ENCODE measurements at regions not wholly inside any gene's neighbourhood (a gene's known extent, or its start where the extent isn't known, plus 50 kb on each side); places are given as distances from the start of the nearest gene placed in this dataset.
"Not testable (repeated sequence)": the region's sequence is repeated elsewhere in the genome, so short reads cannot be mapped to it uniquely, and the experiment has no call there.

DNA sequence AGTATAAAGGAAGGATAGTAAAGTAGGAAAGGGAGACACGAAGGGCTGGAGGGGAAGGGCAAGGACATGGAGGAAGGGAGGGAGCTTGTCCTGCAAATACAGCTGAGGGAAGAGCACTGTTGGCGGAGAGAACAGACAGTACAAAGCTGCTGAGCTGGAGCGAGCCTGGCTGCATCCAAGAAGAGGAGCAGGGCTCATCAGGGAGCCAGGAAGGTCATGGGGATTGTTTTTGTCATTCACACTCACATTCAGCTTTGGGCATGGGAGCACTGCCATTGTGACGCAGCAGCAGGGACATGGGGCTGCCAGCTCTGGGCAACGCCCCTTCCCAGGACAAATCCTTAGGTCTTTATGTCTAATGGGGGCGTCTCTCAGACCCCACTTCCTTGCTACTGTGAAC lies 125.1 kb downstream of the COPS8 start:
- no peak for DNase-seq (ENCODE audit: low read depth, low spot score)

DNA sequence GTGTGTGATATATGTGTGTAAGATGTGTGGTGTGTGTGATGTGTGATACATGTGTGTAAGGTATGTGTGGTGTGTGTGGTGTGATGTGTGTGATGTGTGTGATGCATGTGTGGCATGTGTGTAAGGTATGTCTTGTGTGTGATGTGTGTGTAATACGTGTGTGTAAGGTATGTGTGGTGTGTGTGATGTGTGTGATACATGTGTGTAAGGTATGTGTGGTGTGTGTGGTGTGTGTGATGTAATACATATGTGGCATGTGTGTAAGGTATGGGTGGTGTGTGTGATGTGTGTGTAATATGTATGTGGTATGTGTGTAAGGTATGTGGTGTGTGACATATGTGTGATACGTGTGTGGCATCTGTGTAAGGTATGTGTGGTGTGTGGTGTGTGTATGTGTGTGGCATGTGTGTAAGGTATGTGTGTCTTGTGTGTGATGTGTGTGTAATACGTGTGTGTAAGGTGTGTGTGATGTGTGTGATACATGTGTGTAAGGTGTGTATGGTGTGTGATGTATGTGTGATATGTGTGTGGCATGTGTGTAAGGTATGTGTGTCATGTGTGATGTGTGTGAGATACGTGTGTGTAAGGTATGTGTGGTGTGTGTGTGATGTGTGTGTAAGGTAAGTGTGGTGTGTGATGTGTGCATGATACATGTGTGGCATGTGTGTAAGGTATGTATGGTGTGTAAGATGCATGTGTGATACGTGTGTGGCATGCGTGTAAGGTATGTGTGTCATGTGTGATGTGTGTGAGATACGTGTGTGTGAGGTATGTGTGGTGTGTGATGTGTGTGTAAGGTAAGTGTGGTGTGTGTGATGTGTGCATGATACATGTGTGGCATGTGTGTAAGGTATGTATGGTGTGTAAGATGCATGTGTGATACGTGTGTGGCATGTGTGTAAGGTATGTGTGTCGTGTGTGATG lies 126.9 kb downstream of the COPS8 start:
- not testable (repeated sequence) for H3K4me3 ChIP-seq (ENCODE audit: low read length); DNase-seq (ENCODE audit: low read depth, low spot score)

More for the DNA sequence above, 125.1 kb downstream of the COPS8 start:
- H3K4me3 ChIP-seq (ENCODE audit: low read length) = no peak overlapping the region

DNA sequence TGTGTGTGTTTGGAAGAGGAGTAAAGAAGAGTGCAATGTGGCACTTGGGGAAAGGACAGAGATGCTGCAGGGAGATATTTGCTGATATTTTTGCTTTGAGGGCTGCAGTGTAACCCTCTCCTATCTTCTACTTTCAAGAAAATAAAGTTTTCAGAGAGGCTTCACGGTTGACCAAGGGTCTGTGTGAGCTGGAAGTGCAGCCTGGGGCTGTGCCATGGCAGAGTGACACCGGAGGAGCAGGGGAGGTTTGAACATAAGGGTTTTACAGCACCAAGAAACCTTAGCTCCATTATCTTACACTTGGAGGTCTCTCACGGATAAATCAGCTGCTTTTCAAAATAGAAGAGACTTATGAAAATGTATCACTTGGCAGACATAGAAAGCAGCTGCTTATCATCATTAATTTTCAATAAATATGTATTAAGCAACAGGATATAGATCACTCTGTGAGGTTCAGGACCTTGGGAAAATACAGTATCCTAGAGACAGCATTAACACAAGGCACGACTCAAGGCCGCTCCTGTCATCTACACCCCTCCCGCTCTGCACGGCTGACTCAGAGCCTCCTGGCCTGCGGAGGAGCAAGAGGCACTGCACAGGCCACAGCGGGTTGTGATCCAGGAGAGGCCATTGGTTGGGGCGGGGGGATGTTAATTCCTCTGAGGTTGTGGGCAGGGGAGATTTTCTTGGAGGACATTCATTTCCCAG lies 127.8 kb downstream of the COPS8 start:
- H3K4me3 ChIP-seq (ENCODE audit: low read length) = no peak overlapping the region
- DNase-seq (ENCODE audit: low read depth, low spot score) = no peak

DNA sequence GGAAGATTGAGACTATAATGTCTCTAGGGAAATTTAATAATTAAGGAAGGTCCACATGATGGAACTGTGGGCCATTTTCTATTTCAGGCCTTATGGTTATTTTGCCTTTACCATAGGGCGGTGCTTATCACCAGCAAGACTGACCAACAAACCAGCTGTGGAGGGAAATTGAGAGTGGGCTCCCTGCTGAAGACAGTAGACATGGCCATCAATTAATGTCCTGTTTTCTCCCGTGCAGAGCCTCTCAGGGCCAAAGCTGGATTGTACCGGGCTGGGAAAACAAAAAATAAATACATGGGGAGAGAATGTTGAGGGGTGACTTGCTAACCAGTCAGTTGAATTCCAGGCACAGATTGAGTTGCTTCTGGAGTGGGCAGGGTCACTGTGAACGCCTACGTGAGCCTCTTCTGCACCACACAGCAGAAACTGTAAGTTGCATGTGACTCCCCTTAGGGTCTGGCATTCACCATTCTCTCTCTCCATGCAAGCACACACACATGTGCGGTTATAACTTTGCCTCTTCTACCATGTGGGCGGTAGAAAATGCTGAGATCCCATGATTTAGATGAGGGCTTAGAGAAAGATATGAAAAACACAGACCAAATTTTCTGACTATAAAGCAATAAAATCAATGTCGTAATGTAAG lies 128.5 kb downstream of the COPS8 start:
- DNase-seq (ENCODE audit: low read depth, low spot score) = no peak
- no peak overlapping the region for H3K4me3 ChIP-seq (ENCODE audit: low read length)

DNA sequence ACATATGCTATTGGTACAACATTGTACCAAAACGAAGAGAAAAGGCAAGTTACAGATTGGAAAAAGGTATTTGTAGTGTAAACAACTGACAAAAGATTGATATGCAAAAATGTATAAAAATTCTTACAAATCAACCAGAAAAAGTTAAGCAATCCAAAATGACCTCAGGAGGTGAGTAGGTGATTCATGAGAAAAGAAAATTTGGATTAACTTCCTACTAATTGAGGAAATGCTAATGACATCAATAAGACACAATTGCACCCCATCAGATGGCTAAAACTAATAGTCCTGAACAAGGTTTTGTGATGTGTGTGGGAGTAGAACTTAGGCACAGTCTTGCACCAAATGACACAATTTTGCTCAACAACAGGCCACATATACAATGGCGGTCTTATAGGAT lies 129.3 kb downstream of the COPS8 start:
- DNase-seq (ENCODE audit: low read depth, low spot score) = no peak
- H3K4me3 ChIP-seq (ENCODE audit: low read length) = no peak overlapping the region

GRCh38 chr2:237217995-237218616 lies 132.4 kb downstream of the COPS8 start:
- no peak overlapping the region for H3K4me3 ChIP-seq (ENCODE audit: low read length)
- no peak for DNase-seq (ENCODE audit: low read depth, low spot score)

DNA sequence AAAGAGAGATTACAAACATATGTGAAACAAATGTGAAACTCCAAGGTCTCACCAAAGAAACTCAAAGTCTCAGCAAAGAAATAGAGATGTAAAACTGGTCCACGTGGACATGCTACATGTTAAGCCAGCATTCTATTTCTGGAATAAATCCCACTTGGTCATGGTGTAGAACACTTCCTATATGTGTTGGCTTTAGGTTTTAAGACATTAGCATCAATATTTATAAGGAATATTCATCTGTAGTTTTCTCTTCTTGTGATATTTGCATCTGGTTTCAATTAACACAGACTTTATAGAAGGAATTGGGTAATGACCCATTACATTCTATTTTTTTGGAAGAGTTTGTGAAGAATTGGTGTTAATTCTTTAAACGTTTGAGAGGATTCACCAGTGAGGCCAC lies 133.1 kb downstream of the COPS8 start:
- no peak overlapping the region for H3K4me3 ChIP-seq (ENCODE audit: low read length)
- DNase-seq (ENCODE audit: low read depth, low spot score) = no peak

DNA sequence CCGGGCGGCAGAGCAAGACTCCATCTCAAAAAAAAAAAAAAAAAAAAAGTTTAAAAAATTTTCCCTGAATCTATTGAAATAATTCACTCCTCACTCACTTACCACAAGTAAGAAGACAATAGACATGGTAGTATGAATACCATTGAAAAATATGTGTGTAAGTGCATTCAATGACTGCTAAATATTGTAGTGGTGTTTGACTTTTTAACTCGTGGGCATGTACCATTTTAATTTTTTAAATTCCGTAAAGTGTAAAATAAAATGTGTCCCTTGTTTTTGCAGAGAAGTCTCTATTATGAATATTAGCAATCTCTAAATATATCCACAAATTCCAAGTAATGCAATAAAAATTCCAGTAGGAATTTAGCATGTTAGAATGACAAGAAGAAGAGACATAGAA lies 134.1 kb downstream of the COPS8 start:
- no peak overlapping the region for H3K4me3 ChIP-seq (ENCODE audit: low read length)
- no peak for DNase-seq (ENCODE audit: low read depth, low spot score)

GRCh38 chr2:237221443-237221842 lies 135.8 kb downstream of the COPS8 start:
- no peak for DNase-seq (ENCODE audit: low read depth, low spot score)
- no peak overlapping the region for H3K4me3 ChIP-seq (ENCODE audit: low read length)

GRCh38 chr2:237222178-237222577 lies 136.5 kb downstream of the COPS8 start:
- no peak overlapping the region for H3K4me3 ChIP-seq (ENCODE audit: low read length)
- no peak for DNase-seq (ENCODE audit: low read depth, low spot score)

GRCh38 chr2:237222601-237223041 lies 136.9 kb downstream of the COPS8 start:
- DNase-seq (ENCODE audit: low read depth, low spot score) = no peak

GRCh38 chr2:237223201-237223861 lies 137.6 kb downstream of the COPS8 start:
- no peak for DNase-seq (ENCODE audit: low read depth, low spot score)
- H3K4me3 ChIP-seq (ENCODE audit: low read length) = no peak overlapping the region

More at GRCh38 chr2:237222601-237223041, 136.9 kb downstream of the COPS8 start:
- H3K4me3 ChIP-seq (ENCODE audit: low read length) = no peak overlapping the region

DNA sequence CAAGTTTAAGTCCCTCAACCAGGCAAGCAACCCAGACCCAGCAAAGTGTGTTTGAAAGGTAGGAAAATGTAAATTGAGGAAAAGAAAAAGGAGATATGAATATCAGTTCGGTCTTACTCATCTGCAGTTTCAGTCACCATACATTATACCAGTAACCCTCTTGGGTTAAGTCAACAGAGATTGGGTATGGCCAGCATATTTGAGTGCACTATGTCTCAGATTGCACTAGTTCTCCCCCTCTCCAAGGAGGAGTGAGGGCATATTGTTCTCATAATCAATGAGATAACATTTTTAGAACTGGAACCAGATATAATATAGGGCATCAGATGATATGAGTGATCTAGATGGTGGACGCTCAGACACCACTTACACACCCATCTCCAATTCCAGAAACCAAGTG lies 141.5 kb downstream of the COPS8 start:
- H3K4me3 ChIP-seq (ENCODE audit: low read length) = no peak overlapping the region
- no peak for DNase-seq (ENCODE audit: low read depth, low spot score)

- DNase-seq (ENCODE audit: low read depth, low spot score) = no peak
- H3K4me3 ChIP-seq (ENCODE audit: low read length) = no peak overlapping the region
Measured at GRCh38 chr2:237227592-237228280, 142.0 kb downstream of the COPS8 start.

DNA sequence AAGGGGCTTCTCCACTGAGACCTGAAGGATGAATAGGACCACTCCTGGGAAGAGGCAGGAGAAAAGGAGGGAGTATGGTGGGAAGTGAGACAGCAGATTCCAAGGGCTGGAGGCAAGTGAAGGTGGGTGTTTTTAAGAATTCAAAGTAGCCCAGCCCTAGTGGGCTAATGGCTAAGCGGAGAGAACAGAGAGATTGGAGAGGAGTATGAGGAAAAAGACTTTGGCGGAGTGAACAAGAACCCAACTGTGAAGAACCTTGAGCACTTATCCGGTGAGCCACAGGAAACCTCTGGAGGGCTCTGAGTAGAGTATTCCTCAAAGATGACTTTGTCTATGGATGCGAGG lies 142.6 kb downstream of the COPS8 start:
- no peak for DNase-seq (ENCODE audit: low read depth, low spot score)
- no peak overlapping the region for H3K4me3 ChIP-seq (ENCODE audit: low read length)

GRCh38 chr2:237229905-237230304 lies 144.2 kb downstream of the COPS8 start:
- H3K4me3 ChIP-seq (ENCODE audit: low read length) = no peak overlapping the region
- DNase-seq (ENCODE audit: low read depth, low spot score) = no peak

GRCh38 chr2:237230355-237230754 lies 144.7 kb downstream of the COPS8 start:
- no peak overlapping the region for H3K4me3 ChIP-seq (ENCODE audit: low read length)
- DNase-seq (ENCODE audit: low read depth, low spot score) = no peak

DNA sequence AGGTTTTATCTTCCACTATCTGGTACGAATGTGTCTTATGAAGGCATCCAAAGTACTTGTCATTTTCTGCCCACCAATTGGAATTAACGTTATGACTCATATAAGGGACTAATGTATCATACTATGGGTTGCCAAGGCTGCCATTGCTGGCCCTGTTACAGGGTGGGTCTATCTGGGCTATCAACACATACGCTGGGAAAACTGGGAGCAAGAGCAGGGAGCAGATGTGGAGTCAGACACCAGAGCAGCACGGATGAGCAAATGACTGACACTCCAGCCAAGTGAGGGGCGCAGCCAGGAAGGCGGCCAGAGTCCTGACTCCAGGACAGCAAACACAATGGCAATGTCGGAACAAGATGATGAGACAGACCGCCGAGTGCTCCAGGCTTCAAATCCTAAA lies 145.9 kb downstream of the COPS8 start:
- DNase-seq (ENCODE audit: low read depth, low spot score) = no peak
- no peak overlapping the region for H3K4me3 ChIP-seq (ENCODE audit: low read length)

- H3K4me3 ChIP-seq (ENCODE audit: low read length) = no peak overlapping the region
- DNase-seq (ENCODE audit: low read depth, low spot score) = no peak
Measured at GRCh38 chr2:237232166-237232565, 146.5 kb downstream of the COPS8 start.
